ENCODE measurements at regions not wholly inside any gene's neighbourhood (a gene's known extent, or its start where the extent isn't known, plus 50 kb on each side); places are given as distances from the start of the nearest gene placed in this dataset.
"Not testable (repeated sequence)": the region's sequence is repeated elsewhere in the genome, so short reads cannot be mapped to it uniquely, and the experiment has no call there.

GRCh38 chr10:8787649-8788048 is 733.2 kb downstream of the GATA3 start:
- no peak for DNase-seq (ENCODE audit: low read depth)

DNA sequence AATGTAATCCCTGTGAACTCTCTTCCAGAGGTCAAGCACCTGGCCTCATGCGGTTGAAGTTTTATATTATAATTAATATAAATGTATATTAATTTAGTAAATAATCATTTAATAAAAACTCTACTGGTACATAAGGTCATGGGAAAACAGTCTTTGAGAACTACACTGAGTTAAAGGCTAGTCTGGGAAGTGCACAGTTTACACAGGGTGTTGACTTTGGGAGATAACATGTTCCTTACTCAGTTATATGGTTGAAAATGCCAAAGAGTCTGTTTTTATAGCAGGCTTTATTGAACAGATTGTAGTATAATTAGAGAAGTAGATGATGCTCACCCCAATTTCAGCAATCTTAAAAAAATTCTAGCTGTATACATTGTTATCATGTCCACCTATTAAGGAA is 735.9 kb downstream of the GATA3 start:
- no peak for DNase-seq (ENCODE audit: low read depth)

DNA sequence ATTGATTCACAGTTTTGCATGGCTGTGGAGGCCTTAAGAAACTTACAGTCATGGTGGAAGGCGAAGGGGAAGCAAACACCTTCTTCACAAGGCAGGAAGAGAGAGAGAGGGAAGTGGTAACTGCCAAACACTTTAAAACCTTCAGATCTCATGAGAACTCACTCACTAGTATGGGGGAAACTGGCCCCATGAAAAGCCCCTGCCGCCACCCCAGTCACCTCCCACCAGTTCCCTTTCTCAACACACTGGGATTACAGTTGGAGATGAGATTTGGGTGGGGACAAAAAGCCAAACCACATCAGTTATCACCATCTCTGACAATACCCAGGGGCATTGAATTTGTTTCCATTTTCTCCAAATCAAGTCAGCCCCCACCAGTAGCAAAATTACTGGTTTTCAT is 740.4 kb downstream of the GATA3 start:
- no peak for DNase-seq (ENCODE audit: low read depth)

- no peak for DNase-seq (ENCODE audit: low read depth)
Measured at GRCh38 chr10:8800426-8800825, 745.9 kb downstream of the GATA3 start.

DNA sequence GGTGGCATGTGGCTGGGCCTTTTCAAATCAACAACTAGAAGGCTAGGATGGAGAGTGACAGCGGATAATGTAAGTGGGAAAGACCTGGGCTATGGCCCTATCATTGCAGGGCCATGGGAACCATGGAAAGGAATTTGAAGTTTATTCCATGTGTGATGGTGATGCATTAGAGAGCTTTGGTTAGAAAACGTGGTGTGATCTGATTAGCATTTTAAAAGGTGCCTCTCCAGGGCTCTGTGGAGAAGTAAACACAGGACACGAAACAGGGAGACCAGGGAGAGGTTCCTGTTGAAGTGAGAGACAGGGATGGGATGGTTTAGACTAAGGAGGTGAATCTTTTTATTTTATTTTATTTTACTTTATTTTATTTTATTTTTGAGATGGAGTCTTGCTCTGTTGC is 749.5 kb downstream of the GATA3 start:
- DNase-seq (ENCODE audit: low read depth), result no peak

- no peak for DNase-seq (ENCODE audit: low read depth)
Measured at GRCh38 chr10:8810677-8811076, 756.2 kb downstream of the GATA3 start.

DNA sequence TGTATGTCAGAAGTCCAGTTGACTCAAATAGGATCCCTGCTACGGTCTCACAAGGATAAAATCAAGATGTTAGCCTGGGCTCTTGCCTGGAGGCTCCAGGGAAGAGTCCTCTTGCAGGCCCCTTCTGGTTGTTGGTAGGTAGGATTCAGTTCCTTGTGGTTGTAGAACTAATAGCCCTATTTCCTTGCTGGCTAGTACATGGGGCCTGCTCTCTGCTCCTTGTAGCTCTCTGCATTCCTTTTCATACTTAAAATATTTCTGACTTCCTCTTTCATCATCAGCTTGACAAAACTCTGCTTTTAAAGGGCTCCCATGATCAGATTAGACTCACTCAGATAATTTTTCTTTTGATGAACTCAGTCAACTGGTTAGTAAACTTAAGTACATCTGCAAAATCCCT is 756.7 kb downstream of the GATA3 start:
- DNase-seq (ENCODE audit: low read depth), result no peak

DNA sequence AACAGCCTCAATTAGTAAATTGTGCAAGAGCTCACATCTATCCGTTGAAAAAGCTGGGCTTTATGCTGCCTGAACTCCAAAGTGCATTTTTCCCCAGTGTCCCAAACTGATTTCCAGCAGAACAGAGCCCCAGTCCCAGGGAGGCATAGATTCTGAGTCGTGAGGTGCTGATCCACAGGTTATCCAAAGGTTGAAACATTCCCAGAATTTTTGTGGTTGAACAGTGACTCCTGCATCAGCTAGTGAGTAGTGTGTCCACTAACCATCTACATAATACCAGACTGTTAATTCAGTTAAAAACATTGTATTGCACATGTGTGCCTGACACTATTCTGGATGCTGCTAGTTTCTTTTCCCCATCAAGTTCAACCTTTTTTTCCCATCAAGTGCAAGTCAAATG is 761.5 kb downstream of the GATA3 start:
- no peak for DNase-seq (ENCODE audit: low read depth)

DNA sequence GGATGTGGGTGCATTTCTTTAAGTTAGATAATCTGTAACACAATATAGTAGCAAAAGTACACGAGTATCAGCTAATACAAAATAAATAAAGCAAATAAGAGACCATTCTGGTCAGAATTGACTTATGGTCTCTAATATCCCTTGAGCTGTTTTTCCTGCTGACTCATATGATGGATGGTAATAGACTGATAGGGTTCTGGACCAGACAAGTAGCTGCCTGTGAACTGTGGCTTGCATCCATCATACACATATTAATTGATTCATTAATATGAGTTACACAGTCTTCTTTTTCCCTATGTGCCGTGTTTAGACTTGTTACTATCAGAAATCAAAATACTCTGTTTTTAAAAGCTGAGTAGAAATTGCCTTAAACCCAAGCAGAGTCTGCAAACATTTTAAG is 762.8 kb downstream of the GATA3 start:
- no peak for DNase-seq (ENCODE audit: low read depth)

GRCh38 chr10:8825611-8826010 is 771.1 kb downstream of the GATA3 start:
- DNase-seq (ENCODE audit: low read depth), result no peak

DNA sequence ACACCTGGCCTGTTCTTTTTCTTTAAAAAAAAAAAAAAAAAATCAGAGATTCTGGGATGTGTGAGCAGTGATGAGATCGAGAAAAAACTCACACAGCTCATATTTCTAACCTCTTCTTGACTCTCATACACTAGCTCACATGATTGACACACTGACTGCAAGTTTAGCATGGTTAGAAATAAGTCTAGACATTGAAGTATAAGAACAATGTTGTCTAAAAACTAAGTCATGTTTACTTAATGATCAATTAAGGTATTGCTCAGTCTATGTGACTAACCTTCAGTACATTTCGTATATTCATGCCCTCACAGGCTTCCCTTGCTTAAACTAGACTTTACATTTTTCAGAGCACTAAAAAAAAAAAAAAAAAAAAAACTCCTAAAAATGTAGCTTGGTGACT is 775.1 kb downstream of the GATA3 start:
- DNase-seq (ENCODE audit: low read depth), result no peak

DNA sequence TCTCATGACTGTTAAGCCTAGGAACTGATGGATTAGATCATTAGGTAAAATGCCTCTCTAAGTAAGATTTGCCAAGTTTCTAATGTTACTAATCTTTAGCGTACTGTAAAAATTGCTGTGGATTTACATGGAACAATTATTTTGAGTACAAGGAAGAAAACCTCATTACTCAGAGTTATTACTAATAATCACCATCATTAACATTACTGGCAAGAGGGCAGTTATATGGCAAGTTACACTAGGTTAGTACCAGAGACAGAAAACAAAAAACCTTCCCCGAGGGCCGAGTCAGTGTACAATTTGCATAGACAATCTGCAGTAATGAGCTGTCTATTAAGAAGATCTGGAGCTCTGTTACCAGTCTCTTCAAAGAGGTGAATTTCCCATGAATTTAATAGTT is 775.6 kb downstream of the GATA3 start:
- no peak for DNase-seq (ENCODE audit: low read depth)

- no peak for DNase-seq (ENCODE audit: low read depth)
Measured at GRCh38 chr10:8830876-8831275, 776.4 kb downstream of the GATA3 start.

DNA sequence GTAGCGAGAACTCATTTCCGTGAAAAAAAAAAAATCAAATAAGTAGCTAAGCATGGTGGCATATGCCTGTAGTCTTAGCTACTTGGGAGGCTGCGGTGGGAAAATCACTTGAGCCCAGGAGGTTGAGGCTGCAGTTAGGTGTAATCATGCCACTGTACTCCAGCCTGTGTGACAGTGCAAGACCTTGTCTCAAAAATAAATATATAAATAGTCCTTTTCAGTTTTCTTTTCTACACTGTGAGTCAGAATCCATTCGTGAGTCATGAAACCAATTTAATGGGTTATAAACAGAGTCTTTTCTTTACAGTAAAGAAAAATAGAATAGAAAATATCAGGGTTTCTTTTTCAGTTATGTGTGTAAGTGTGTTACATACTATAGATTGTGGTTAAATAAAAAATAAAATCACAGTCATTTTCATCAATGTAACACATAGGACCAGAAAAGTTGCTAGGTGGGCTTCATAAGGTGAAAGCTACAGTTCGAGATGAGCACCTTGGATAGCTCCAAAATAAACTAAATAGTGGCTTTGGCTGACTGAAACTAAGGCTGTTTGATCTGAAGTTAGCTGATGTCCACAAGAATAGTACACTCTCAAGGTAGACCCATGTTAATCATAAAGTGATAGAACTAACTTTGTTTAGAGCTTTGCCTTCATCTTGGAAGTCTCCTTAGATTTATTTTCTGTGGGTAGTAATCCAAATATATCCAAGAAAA is 781.1 kb downstream of the GATA3 start:
- no peak for DNase-seq (ENCODE audit: low read depth)

GRCh38 chr10:8840356-8840755 is 785.9 kb downstream of the GATA3 start:
- DNase-seq (ENCODE audit: low read depth), result no peak

GRCh38 chr10:8844141-8844540 is 789.7 kb downstream of the GATA3 start:
- DNase-seq (ENCODE audit: low read depth), result no peak

DNA sequence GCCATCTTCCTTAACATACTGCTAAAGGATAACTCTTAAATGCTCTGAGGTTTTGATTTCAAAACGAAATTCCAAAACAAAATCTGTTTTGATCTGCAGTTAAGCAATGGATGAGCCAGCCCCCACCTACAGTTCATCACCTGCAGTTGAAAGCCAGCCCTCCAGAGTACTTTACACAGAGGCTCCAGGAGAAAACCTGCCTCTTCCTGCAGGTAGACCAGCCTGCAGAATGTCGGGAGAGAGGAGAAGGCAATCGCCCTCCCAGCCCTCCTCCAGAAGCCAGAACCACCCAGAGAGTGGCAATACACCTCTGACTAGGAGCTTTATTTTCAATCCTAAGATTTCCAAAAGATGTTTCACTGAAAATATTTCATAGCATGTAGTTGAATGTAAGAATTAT is 798.1 kb downstream of the GATA3 start:
- DNase-seq (ENCODE audit: low read depth), result no peak

GRCh38 chr10:8853048-8853447 is 798.6 kb downstream of the GATA3 start:
- no peak for DNase-seq (ENCODE audit: low read depth)

DNA sequence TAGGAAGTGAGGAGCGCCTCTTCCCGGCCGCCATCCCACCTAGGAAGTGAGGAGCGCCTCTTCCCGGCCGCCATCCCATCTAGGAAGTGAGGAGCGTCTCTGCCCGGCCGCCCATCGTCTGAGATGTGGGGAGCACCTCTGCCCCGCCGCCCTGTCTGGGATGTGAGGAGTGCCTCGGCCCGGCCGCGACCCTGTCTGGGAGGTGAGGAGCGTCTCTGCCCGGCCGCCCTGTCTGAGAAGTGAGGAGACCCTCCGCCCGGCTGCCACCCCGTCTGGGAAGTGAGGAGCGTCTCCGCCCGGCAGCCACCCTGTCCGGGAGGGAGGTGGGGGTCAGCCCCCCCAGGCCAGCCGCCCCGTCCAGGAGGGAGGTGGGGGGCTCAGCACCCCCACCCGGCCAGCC is 814.4 kb downstream of the GATA3 start:
- not testable (repeated sequence) for DNase-seq (ENCODE audit: low read depth)

- no peak for DNase-seq (ENCODE audit: low read depth)
Measured at GRCh38 chr10:8873310-8873709, 818.8 kb downstream of the GATA3 start.

DNA sequence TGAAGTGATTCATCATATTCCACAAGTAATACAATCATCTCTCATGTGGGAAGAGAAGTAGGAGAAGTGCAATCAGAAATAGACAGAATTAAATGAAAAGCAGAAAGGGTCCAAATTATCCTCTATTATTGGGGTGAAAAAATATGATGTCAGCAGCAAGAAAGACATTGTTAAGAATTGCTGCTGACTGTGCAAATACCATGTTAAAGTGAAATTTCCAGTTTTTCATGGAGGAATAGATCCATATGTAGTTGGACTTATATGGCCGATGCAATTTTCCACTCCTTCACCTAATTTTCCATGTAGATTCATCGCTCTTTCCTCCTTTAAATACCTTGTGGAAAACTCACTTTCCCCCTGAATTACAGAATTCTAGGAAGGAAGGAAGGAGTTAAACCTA is 819.8 kb downstream of the GATA3 start:
- DNase-seq (ENCODE audit: low read depth), result no peak

DNA sequence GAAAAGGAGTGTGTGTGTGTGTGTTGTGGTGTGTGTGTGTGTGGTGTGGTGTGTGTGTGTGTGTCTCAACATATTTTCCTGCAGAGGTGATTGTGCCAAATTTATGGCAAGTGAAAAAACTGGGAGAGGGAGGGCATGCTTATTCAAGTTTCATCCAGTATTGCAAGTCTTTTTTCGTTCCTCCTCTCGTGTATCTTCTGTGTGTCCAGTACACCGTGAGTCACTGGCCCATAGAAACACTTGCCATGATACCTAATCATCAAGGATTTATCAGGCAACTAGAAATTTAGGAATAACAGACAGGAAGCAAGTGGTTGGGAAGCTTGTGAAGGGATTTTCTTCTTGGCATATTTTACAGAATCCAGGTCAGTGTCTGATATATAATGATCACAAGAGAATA is 820.5 kb downstream of the GATA3 start:
- DNase-seq (ENCODE audit: low read depth), result no peak

DNA sequence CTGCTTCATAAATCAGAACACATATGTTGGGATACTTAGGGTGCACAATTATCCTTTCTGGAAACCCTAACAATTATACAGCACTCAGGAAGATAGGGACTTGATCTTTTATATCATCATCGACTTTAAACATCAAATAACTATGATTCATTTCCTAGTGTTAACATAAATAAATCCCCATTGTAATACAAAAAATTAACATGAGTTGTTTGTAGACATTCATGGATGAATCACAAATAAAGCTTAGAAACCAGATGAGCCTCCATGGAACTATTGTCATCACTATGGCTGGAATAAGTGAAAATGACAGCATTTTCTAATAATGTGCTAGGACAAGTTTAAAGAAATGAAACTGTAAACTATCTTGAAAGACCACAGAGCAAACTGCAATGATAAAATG is 821.7 kb downstream of the GATA3 start:
- DNase-seq (ENCODE audit: low read depth), result no peak

GRCh38 chr10:8889538-8889937 is 835.0 kb downstream of the GATA3 start:
- no peak for DNase-seq (ENCODE audit: low read depth)

GRCh38 chr10:8893102-8893501 is 838.6 kb downstream of the GATA3 start:
- DNase-seq (ENCODE audit: low read depth), result no peak
